ENCODE measurements at regions not wholly inside any gene's neighbourhood (a gene's known extent, or its start where the extent isn't known, plus 50 kb on each side); places are given as distances from the start of the nearest gene placed in this dataset.

DNA sequence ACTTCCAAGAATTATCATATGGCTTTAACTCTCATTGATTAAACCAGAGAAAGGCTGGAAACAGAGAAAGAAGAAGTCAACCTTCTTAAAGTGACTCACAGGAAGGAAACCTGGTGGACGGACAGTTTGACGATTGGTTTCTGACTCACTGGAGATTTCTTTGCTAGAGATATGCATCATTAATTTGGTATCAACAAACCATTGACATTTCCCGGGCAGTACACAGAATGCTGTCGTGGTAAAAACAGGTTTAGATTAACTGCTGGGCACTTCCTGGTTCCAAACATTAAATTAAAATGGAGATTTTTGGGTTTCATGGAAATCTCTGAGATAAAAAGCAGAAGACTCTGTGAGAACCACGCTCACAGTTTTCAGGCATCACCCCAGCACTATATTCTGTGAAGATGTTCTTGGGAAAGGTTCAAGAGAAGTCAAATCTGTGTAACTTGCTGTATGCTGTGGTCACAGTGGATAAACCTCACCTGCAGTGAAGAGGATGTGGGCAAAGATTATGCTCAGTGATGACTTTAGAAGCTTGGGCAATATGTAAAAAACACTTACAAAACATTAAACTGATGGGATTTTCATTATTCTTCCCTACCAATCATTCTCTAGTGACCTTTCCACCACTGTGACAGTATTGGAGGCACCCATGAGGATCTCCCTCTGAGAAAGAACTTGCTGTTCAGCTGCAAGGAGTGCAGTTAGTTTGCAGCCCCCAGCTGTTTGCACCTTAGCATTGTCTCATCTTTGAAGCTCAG, 61.1 kb upstream of the CD44 start:
- no peak for DNase-seq (ENCODE audit: low read depth)

GRCh38 chr11:35078470-35078735, 60.6 kb upstream of the CD44 start:
- DNase-seq (ENCODE audit: low read depth), result no peak

- no peak for DNase-seq (ENCODE audit: low read depth)
These were observed 59.4 kb upstream of the CD44 start for GRCh38 chr11:35079611-35080010.

GRCh38 chr11:35082321-35083180, 56.4 kb upstream of the CD44 start:
- DNase-seq (ENCODE audit: low read depth), result peak; percentile 62

GRCh38 chr11:35083181-35083430, 55.9 kb upstream of the CD44 start:
- no peak for DNase-seq (ENCODE audit: low read depth)

DNA sequence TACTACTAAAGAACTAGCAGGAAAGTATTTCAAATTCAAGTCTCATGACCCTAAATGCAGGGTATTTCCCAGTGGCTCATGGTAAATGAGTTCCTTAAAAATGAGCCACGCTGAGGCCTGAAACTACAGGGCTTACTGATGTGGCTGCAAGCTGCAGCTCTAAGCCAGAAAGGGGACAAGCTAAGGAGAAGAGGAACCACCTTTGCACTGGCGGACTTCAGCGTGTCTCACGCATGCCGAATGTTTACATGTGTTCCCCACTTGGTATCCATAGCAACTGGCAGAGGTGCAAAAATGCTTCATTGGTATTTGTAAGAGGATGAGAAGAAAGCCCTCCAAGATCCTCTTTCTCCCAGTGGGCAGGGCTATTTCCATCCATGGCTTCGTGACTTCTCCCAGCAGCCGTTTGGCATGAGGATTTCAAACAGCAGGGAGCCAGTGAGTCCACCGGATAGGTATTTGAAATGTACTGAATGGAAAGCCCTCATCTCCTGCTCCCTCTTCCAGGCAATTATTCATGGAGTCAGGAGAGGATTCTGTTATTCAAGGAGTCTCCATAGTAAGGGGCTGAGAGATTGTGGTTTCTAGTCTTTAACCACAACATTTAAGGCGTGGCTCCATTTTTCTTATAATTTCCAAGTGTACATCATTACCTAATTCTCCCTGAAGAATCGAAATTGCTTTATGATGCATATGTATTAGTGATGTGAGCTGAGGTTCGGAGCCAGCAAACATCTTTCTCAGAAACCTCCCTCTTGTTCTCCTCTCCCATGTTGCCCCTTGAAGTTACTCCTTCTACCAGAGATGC, 55.3 kb upstream of the CD44 start:
- peak; percentile 55 for DNase-seq (ENCODE audit: low read depth)

DNA sequence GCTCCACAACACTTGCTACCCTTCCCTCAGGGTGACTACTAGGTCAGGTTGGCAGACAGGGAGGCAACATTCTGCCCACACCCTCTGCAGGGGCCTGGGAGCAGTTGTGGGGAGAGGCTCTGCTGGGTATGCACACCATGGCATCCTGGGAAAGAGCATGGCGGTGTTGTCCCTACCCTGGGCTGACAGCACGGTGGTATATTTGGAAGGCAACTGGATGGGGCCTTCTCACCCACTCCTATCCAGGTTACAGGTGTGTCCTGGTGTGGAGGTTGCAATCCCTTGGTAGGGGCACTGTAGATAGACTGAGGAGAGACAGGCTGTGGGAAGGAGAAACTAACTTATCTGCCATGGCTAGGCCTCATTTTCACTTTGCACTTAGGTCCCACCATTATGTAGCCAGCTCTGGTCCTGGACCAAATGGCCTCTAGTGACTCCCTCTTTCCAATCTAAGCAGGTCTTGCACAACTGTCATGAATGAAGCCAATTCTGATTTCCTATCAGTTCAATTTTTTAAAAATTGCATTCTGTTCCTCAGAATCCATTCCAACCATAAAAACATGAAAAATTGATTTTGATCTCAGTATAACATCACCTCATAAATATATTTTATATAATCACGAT, 54.0 kb upstream of the CD44 start:
- DNase-seq (ENCODE audit: low read depth), result no peak

GRCh38 chr11:35085531-35086165, 53.3 kb upstream of the CD44 start:
- no peak for DNase-seq (ENCODE audit: low read depth)

DNA sequence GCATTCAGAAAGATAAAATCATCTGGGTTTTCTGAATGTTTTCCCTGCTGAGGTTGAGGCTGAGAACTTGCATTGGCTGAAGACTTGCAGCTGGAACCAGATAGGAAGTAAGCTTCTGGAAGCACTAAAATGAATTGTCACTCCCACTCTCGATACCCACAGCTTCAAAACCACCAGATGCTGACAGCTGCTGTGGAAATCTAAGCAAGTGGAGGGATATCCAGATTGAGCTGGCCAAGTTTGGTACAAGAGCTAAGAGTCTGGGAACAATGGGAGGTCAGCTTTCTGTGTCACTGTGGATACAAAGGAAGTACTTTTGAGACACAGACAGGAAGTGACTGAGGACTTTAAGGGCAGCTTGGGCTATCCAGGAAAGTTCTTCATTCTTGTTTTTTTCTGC, 51.3 kb upstream of the CD44 start:
- no peak for DNase-seq (ENCODE audit: low read depth)

DNA sequence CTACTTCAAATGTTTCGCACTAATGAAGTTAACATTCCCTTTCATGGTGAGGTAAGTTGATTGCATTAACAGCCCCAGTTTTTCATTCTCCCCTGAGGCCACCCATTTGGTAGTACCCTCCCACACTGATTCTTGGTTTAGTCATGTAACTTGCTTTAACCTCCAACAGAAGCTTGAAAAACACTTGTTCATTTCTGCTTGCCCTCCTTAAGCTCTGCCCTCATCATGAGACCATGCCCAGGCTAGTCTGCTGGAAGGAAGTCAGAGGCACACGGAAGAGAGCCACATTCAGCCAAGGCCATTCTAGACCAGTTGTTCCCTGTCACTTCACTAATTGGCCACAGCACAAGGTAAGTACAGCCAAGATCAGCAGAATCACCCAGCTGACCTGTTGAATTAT, 50.7 kb upstream of the CD44 start:
- no peak for DNase-seq (ENCODE audit: low read depth)

GRCh38 chr11:35088676-35089075, 50.3 kb upstream of the CD44 start:
- DNase-seq (ENCODE audit: low read depth), result no peak
